ENCODE measurements at regions not wholly inside any gene's neighbourhood (a gene's known extent, or its start where the extent isn't known, plus 50 kb on each side); places are given as distances from the start of the nearest gene placed in this dataset.

GRCh38 chr20:16801919-16802651, 53.9 kb downstream of the OTOR start:
- TF ChIP-seq SUZ12 (IDR thresholded peaks at IDR 0.05; ENCODE audit: extremely low read depth, insufficient read depth, insufficient read length), result no peak
- peak; percentile 47 for DNase-seq (ENCODE audit: low read depth, low spot score)
- H3K9me3 ChIP-seq (ENCODE audit: insufficient read depth, low read length), result peaks cover 1% of the 10 kb centered on the region; the same call in 1 of the 2 replicates
- no peaks in the 10 kb centered on the region for H3K27me3 ChIP-seq (ENCODE audit: insufficient read depth, insufficient read length)
- no peak overlapping the region for H3K9ac ChIP-seq (ENCODE audit: insufficient read length, low read depth)
- no peaks in the 10 kb centered on the region for H3K4me1 ChIP-seq (ENCODE audit: insufficient read depth, insufficient read length)
- H3K36me3 ChIP-seq (ENCODE audit: insufficient read depth, insufficient read length, low read length), result no peaks in the 10 kb centered on the region
- H3K4me3 ChIP-seq (ENCODE audit: insufficient read length, low read depth), result no peak overlapping the region

- H3K9me3 ChIP-seq (ENCODE audit: insufficient read depth, low read length), result peaks cover 6% of the 10 kb centered on the region; the same call in 1 of the 2 replicates
- TF ChIP-seq YY1 (IDR thresholded peaks at IDR 0.05; ENCODE audit: insufficient read depth, insufficient read length) (no peak), ZNF274 (IDR thresholded peaks at IDR 0.05; ENCODE audit: low read depth, low read length) (no peak)
- no peaks in the 10 kb centered on the region for H3K4me1 ChIP-seq (ENCODE audit: insufficient read depth, insufficient read length)
- no peak for DNase-seq (ENCODE audit: low read depth, low spot score)
- H3K9ac ChIP-seq (ENCODE audit: insufficient read length, low read depth), result no peak overlapping the region
- H3K27me3 ChIP-seq (ENCODE audit: insufficient read depth, insufficient read length), result no peaks in the 10 kb centered on the region
- H3K36me3 ChIP-seq (ENCODE audit: insufficient read depth, insufficient read length, low read length), result no peaks in the 10 kb centered on the region
- H3K4me3 ChIP-seq (ENCODE audit: insufficient read length, low read depth), result no peak overlapping the region
Measured at GRCh38 chr20:16802652-16802935, 54.4 kb downstream of the OTOR start.

GRCh38 chr20:16803965-16804792, 56.0 kb downstream of the OTOR start:
- H3K4me3 ChIP-seq (ENCODE audit: insufficient read length, low read depth), result no peak overlapping the region
- no peaks in the 10 kb centered on the region for H3K27me3 ChIP-seq (ENCODE audit: insufficient read depth, insufficient read length)
- no peak overlapping the region for H3K9ac ChIP-seq (ENCODE audit: insufficient read length, low read depth)
- DNase-seq (ENCODE audit: low read depth, low spot score), result peak; percentile 23
- no peaks in the 10 kb centered on the region for H3K36me3 ChIP-seq (ENCODE audit: insufficient read depth, insufficient read length, low read length)
- TF ChIP-seq ZNF274 (IDR thresholded peaks at IDR 0.05; ENCODE audit: low read depth, low read length) (no peak), YY1 (IDR thresholded peaks at IDR 0.05; ENCODE audit: insufficient read depth, insufficient read length) (no peak), SUZ12 (IDR thresholded peaks at IDR 0.05; ENCODE audit: extremely low read depth, insufficient read depth, insufficient read length) (no peak)
- H3K9me3 ChIP-seq (ENCODE audit: insufficient read depth, low read length), result peaks cover 6% of the 10 kb centered on the region; the same call in 1 of the 2 replicates
- no peaks in the 10 kb centered on the region for H3K4me1 ChIP-seq (ENCODE audit: insufficient read depth, insufficient read length)

GRCh38 chr20:16804793-16805187, 56.6 kb downstream of the OTOR start:
- Histone ChIP-seq H3K9me3 (ENCODE audit: insufficient read depth, low read length) (peaks cover 6% of the 10 kb centered on the region; the same call in 1 of the 2 replicates), H3K27me3 (ENCODE audit: insufficient read depth, insufficient read length) (no peaks in the 10 kb centered on the region), H3K4me3 (ENCODE audit: insufficient read length, low read depth) (no peak overlapping the region), H3K36me3 (ENCODE audit: insufficient read depth, insufficient read length, low read length) (no peaks in the 10 kb centered on the region), H3K4me1 (ENCODE audit: insufficient read depth, insufficient read length) (no peaks in the 10 kb centered on the region), H3K9ac (ENCODE audit: insufficient read length, low read depth) (no peak overlapping the region)
- DNase-seq (ENCODE audit: low read depth, low spot score), result no peak
- TF ChIP-seq SUZ12 (IDR thresholded peaks at IDR 0.05; ENCODE audit: extremely low read depth, insufficient read depth, insufficient read length) (no peak), ZNF274 (IDR thresholded peaks at IDR 0.05; ENCODE audit: low read depth, low read length) (no peak), YY1 (IDR thresholded peaks at IDR 0.05; ENCODE audit: insufficient read depth, insufficient read length) (no peak)

GRCh38 chr20:16806061-16806460, 57.9 kb downstream of the OTOR start:
- H3K27me3 ChIP-seq (ENCODE audit: insufficient read depth, insufficient read length), result no peaks in the 10 kb centered on the region

GRCh38 chr20:16806886-16807285, 58.7 kb downstream of the OTOR start:
- peaks cover 6% of the 10 kb centered on the region; the same call in 1 of the 2 replicates for H3K9me3 ChIP-seq (ENCODE audit: insufficient read depth, low read length)
- H3K36me3 ChIP-seq (ENCODE audit: insufficient read depth, insufficient read length, low read length), result no peaks in the 10 kb centered on the region
- no peak for TF ChIP-seq SUZ12 (IDR thresholded peaks at IDR 0.05; ENCODE audit: extremely low read depth, insufficient read depth, insufficient read length)
- TF ChIP-seq YY1 (IDR thresholded peaks at IDR 0.05; ENCODE audit: insufficient read depth, insufficient read length), result no peak
- no peak for TF ChIP-seq ZNF274 (IDR thresholded peaks at IDR 0.05; ENCODE audit: low read depth, low read length)
- H3K9ac ChIP-seq (ENCODE audit: insufficient read length, low read depth), result no peak overlapping the region
- H3K4me1 ChIP-seq (ENCODE audit: insufficient read depth, insufficient read length), result no peaks in the 10 kb centered on the region
- H3K4me3 ChIP-seq (ENCODE audit: insufficient read length, low read depth), result no peak overlapping the region
- DNase-seq (ENCODE audit: low read depth, low spot score), result no peak
- H3K27me3 ChIP-seq (ENCODE audit: insufficient read depth, insufficient read length), result no peaks in the 10 kb centered on the region

More at GRCh38 chr20:16806061-16806460, 57.9 kb downstream of the OTOR start:
- TF ChIP-seq SUZ12 (IDR thresholded peaks at IDR 0.05; ENCODE audit: extremely low read depth, insufficient read depth, insufficient read length), result no peak
- no peak for TF ChIP-seq YY1 (IDR thresholded peaks at IDR 0.05; ENCODE audit: insufficient read depth, insufficient read length)
- no peak for TF ChIP-seq ZNF274 (IDR thresholded peaks at IDR 0.05; ENCODE audit: low read depth, low read length)
- Histone ChIP-seq H3K4me1 (ENCODE audit: insufficient read depth, insufficient read length) (no peaks in the 10 kb centered on the region), H3K9ac (ENCODE audit: insufficient read length, low read depth) (no peak overlapping the region), H3K4me3 (ENCODE audit: insufficient read length, low read depth) (no peak overlapping the region), H3K36me3 (ENCODE audit: insufficient read depth, insufficient read length, low read length) (no peaks in the 10 kb centered on the region), H3K9me3 (ENCODE audit: insufficient read depth, low read length) (peaks cover 6% of the 10 kb centered on the region; the same call in 1 of the 2 replicates)
- DNase-seq (ENCODE audit: low read depth, low spot score), result no peak

- Histone ChIP-seq H3K27me3 (ENCODE audit: insufficient read depth, insufficient read length) (no peaks in the 10 kb centered on the region), H3K9ac (ENCODE audit: insufficient read length, low read depth) (no peak overlapping the region), H3K36me3 (ENCODE audit: insufficient read depth, insufficient read length, low read length) (no peaks in the 10 kb centered on the region), H3K9me3 (ENCODE audit: insufficient read depth, low read length) (peaks cover 6% of the 10 kb centered on the region; the same call in 1 of the 2 replicates), H3K4me3 (ENCODE audit: insufficient read length, low read depth) (no peak overlapping the region), H3K4me1 (ENCODE audit: insufficient read depth, insufficient read length) (no peaks in the 10 kb centered on the region)
- no peak for DNase-seq (ENCODE audit: low read depth, low spot score)
- no peak for TF ChIP-seq ZNF274 (IDR thresholded peaks at IDR 0.05; ENCODE audit: low read depth, low read length)
- no peak for TF ChIP-seq SUZ12 (IDR thresholded peaks at IDR 0.05; ENCODE audit: extremely low read depth, insufficient read depth, insufficient read length)
Measured at GRCh38 chr20:16808796-16809195, 60.6 kb downstream of the OTOR start.
